Lower lobe of right lung (tissue), 2 donors: ENCODE measurements at regions not wholly inside any gene's neighbourhood (a gene's known extent, or its start where the extent isn't known, plus 50 kb on each side); places are given as distances from the start of the nearest gene placed in this dataset.

Source experiments
- ATAC-seq, 2 donors: fragments of 200-7000 bp; cut with Tn5 transposase; one replicate each; pipeline ENCODE4 v1.9.1; 2020 to 2022; ENCODE audit warnings: mild to moderate bottlenecking in 2 of 2, moderate library complexity in 2 of 2
- DNase-seq: peaks from one replicate; pipeline ENCODE4 v3.0.0-alpha.2; 2020
- H3K27ac ChIP-seq: fragments of 200-600 bp; one replicate; pipeline ENCODE4 v1.8.0; 2022
- H3K27me3 ChIP-seq: fragments of 200-600 bp; one replicate; pipeline ENCODE4 v1.8.0; 2022; ENCODE audit warnings: low read depth
- H3K36me3 ChIP-seq: fragments of 200-600 bp; one replicate; pipeline ENCODE4 v1.8.0; 2022; ENCODE audit warnings: mild to moderate bottlenecking
- H3K4me1 ChIP-seq: fragments of 200-600 bp; one replicate; pipeline ENCODE4 v1.8.0; 2022
- H3K4me3 ChIP-seq: fragments of 200-600 bp; one replicate; pipeline ENCODE4 v1.8.0; 2022; ENCODE audit warnings: mild to moderate bottlenecking
- H3K9me3 ChIP-seq: fragments of 200-600 bp; one replicate; pipeline ENCODE4 v1.8.0; 2022
- intact Hi-C: fragments of 100-400 bp; cut with DNase I; formaldehyde crosslinking; loops from one replicate; pipeline ENCODE4 v1.11.0; 2022
- TF ChIP-seq, protein P1 (sequence below): fragments of 200-600 bp; IDR thresholded peaks from one replicate; pipeline ENCODE4 v1.8.0; 2022; ENCODE audit warnings: antibody characterized with exemption, mild to moderate bottlenecking
- donor health status: DM: no; HTN: yes; CAD: no; lungs with severe emphysema.

DNA sequence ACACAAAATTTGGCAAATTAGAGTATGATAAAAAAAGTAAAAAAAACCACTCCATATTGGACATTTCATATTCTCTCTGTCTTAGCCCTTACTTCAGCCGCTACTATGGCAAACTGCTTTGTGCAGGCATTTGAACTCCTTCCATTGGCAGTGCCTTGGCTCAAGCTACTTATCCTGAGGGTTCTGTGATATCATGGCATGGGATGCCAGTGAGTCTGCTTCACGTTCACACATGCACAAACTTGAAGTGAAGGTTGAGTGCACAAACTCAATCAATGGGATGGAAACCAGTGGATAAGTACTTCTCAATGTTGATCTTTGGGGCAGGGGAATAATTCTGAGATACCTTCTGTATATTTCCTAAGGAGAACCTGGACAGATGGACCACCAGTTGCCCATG, 117.2 kb downstream of the IL20RB start:
- TF ChIP-seq, protein P1, sequence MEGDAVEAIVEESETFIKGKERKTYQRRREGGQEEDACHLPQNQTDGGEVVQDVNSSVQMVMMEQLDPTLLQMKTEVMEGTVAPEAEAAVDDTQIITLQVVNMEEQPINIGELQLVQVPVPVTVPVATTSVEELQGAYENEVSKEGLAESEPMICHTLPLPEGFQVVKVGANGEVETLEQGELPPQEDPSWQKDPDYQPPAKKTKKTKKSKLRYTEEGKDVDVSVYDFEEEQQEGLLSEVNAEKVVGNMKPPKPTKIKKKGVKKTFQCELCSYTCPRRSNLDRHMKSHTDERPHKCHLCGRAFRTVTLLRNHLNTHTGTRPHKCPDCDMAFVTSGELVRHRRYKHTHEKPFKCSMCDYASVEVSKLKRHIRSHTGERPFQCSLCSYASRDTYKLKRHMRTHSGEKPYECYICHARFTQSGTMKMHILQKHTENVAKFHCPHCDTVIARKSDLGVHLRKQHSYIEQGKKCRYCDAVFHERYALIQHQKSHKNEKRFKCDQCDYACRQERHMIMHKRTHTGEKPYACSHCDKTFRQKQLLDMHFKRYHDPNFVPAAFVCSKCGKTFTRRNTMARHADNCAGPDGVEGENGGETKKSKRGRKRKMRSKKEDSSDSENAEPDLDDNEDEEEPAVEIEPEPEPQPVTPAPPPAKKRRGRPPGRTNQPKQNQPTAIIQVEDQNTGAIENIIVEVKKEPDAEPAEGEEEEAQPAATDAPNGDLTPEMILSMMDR: no peak
- intact Hi-C loops: no loop called here
- no peak overlapping the region for H3K4me3 ChIP-seq
- no peak for DNase-seq
- H3K27ac ChIP-seq: no peak overlapping the region
- H3K36me3 ChIP-seq: no peaks in the 10 kb centered on the region
- no peaks in the 10 kb centered on the region for H3K9me3 ChIP-seq
- no peaks in the 10 kb centered on the region for H3K4me1 ChIP-seq
- H3K27me3 ChIP-seq: no peaks in the 10 kb centered on the region
- ATAC-seq: no peak

DNA sequence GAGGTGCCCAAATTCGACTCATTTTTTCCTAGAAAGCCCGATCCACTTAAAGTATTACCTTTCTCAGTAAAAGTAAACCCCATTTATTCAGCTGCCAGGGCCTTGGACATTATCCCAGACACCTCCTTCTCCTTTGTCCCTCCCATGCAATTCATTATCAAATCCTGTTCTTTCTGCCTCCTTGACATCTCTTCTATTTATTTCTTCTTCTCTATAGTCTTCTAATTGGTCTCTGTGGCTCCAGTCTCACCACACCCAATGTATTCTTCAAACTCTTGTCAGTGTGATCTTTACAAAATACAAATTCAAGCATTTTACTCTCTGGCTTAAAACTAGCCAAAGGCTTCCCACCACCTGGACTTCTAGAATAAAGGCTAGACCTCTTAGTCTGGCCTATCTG, 120.3 kb downstream of the IL20RB start:
- H3K36me3 ChIP-seq: no peaks in the 10 kb centered on the region
- H3K4me3 ChIP-seq: no peak overlapping the region
- no peaks in the 10 kb centered on the region for H3K9me3 ChIP-seq
- DNase-seq (no peak), ATAC-seq (no peak)
- no peak overlapping the region for H3K27ac ChIP-seq
- TF ChIP-seq, protein P1: no peak
- no peaks in the 10 kb centered on the region for H3K4me1 ChIP-seq
- intact Hi-C loops: no loop called here
- no peaks in the 10 kb centered on the region for H3K27me3 ChIP-seq

DNA sequence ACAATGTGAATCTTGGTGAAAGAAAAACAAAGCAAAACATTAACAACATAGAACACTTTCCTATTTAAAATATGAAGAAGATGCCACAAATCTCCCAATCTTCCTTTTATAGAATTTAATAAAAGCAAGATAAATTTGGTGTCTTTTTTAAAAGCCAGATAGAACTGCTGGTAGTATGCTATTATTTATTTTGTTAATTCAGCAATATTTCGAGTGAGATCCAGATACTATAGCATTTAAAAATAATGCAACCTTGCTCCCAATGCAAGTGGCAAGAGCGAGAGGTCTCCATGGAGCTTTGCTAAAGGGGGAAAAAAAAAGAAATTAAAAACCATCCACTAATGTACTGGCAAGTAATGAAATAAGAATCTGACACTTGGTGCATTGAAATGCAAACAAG, 121.8 kb downstream of the IL20RB start:
- TF ChIP-seq, protein P1: no peak
- DNase-seq (no peak), ATAC-seq (no peak)
- H3K4me3 ChIP-seq: no peak overlapping the region
- H3K27me3 ChIP-seq: peaks cover 2% of the 10 kb centered on the region
- no peaks in the 10 kb centered on the region for H3K9me3 ChIP-seq
- intact Hi-C loops: no loop called here
- no peaks in the 10 kb centered on the region for H3K36me3 ChIP-seq
- no peak overlapping the region for H3K27ac ChIP-seq
- H3K4me1 ChIP-seq: no peaks in the 10 kb centered on the region

DNA sequence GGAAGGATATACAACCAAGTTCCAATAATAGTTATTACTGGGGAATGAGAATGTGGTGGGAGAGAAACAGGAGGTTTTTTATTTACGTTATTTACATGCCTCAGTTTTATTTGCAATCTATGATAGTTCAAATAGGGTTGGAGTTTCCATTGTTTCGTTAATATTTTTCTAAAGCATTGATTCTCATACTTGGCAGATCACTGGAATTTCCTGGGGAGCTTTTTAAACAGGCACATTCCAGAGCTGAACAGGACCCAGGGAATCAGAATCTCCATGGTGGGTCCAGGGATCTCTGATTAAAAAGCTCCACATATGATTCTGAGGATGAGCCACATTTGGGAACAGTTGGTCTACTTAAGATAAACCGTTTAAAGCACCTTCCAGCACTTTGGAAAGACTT, 123.9 kb downstream of the IL20RB start:
- no peak overlapping the region for H3K4me3 ChIP-seq
- peaks cover 4% of the 10 kb centered on the region for H3K27me3 ChIP-seq
- intact Hi-C loops: no loop called here
- TF ChIP-seq, protein P1: no peak
- no peaks in the 10 kb centered on the region for H3K36me3 ChIP-seq
- no peaks in the 10 kb centered on the region for H3K9me3 ChIP-seq
- no peak for DNase-seq
- no peaks in the 10 kb centered on the region for H3K4me1 ChIP-seq
- no peak for ATAC-seq
- H3K27ac ChIP-seq: no peak overlapping the region

DNA sequence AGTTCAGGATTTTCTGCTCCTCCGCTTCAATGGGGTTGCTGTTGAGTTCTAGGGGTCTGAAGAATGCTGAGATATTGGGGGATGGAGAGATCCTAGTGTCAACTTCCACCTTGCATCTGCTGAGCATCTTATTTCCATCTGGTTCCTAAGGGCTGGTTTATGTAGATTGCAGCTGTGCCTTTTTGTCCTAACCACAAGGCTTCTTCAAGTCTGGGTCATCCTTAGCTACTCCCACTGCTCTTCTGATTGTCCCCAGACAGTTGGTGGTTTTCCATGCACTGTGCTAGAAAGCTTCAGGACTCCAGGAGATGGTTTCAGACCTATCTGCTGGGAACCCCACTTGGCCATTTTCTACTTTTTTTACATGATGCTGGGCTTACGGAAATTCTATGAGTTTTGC, 125.0 kb downstream of the IL20RB start:
- Histone ChIP-seq H3K36me3 (no peaks in the 10 kb centered on the region), H3K9me3 (no peaks in the 10 kb centered on the region), H3K4me1 (no peaks in the 10 kb centered on the region), H3K4me3 (no peak overlapping the region), H3K27ac (no peak overlapping the region), H3K27me3 (peaks cover 4% of the 10 kb centered on the region)
- intact Hi-C loops: no loop called here
- TF ChIP-seq, protein P1: no peak
- DNase-seq (no peak), ATAC-seq (no peak)

DNA sequence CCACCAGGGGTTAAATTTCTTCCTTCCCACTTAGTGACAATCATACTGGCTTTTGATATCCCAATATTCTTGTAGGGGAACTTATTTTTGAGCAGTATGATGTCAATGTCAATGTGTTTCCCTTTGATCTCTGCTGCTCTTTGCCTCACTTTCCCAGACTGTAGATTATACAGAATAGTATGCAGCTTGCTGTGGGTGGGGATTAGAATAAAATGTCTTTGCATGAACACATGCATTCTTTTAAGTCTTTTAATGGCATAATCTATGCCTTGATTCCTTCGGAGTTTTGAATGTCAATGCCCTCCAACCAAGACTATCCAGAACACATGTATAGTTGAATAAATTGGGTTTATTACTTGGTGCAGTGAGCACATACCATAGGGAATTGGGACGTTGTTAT, 125.5 kb downstream of the IL20RB start:
- Histone ChIP-seq H3K4me3 (no peak overlapping the region), H3K27ac (no peak overlapping the region), H3K4me1 (no peaks in the 10 kb centered on the region), H3K27me3 (peaks cover 4% of the 10 kb centered on the region), H3K36me3 (no peaks in the 10 kb centered on the region), H3K9me3 (no peaks in the 10 kb centered on the region)
- TF ChIP-seq, protein P1: no peak
- intact Hi-C loops: no loop called here
- ATAC-seq (no peak), DNase-seq (no peak)
